Panc1 (cell line): ENCODE measurements at regions not wholly inside any gene's neighbourhood (a gene's known extent, or its start where the extent isn't known, plus 50 kb on each side); places are given as distances from the start of the nearest gene placed in this dataset.

Experiments
- CTCF ChIP-seq: fragments of 450-650 bp; IDR thresholded peaks from 2 replicates; pipeline ENCODE4 v1.5.1; 2017; ENCODE audit warnings: mild to moderate bottlenecking
- POLR2AphosphoS5 ChIP-seq: IDR thresholded peaks from 2 replicates; pipeline ENCODE4 v1.6.1; 2012; ENCODE audit warnings: mild to moderate bottlenecking, low read depth, low read length, moderate library complexity
- SIN3A ChIP-seq: IDR thresholded peaks from 2 replicates; pipeline ENCODE4 v1.6.1; 2012; ENCODE audit warnings: low read depth, mild to moderate bottlenecking, low read length, moderate library complexity, borderline replicate concordance; ENCODE audit not compliant: insufficient read depth
- TCF7L2 ChIP-seq: IDR thresholded peaks from 2 replicates; pipeline ENCODE4 v1.6.1; 2011; ENCODE audit warnings: mild to moderate bottlenecking, low read depth, low read length, inconsistent platforms

- TF ChIP-seq CTCF (no peak), POLR2AphosphoS5 (no peak), SIN3A (no peak), TCF7L2 (no peak)
These were observed 247.4 kb downstream of the ARRDC4 start for GRCh38 chr15:98207928-98208327.
